Activated CD4-positive, alpha-beta T cell treated with anti-CD3 and anti-CD28 coated beads, Interleukin-2, amount 10 ng/mL, durations not matched to agents 24 days and 14 days (primary cell): ENCODE measurements at regions not wholly inside any gene's neighbourhood (a gene's known extent, or its start where the extent isn't known, plus 50 kb on each side); places are given as distances from the start of the nearest gene placed in this dataset.

ENCODE experiments used
- DNase-seq: peaks from one replicate; pipeline ENCODE4 v3.0.0; 2022
- H3K27ac Mint-ChIP-seq: one replicate; pipeline ENCODE4 v1.8.0; 2022; ENCODE audit warnings: mild to moderate bottlenecking, mixed read lengths
- H3K27me3 Mint-ChIP-seq: one replicate; pipeline ENCODE4 v1.8.0; 2022; ENCODE audit warnings: mixed read lengths
- H3K36me3 Mint-ChIP-seq: one replicate; pipeline ENCODE4 v1.8.0; 2022; ENCODE audit warnings: low read depth, mild to moderate bottlenecking, mixed read lengths
- H3K4me1 Mint-ChIP-seq: one replicate; pipeline ENCODE4 v1.8.0; 2021; ENCODE audit warnings: mixed read lengths
- H3K4me3 Mint-ChIP-seq: one replicate; pipeline ENCODE4 v1.8.0; 2022; ENCODE audit warnings: mild to moderate bottlenecking, moderate library complexity, mixed read lengths
- H3K9me3 Mint-ChIP-seq: one replicate; pipeline ENCODE4 v1.8.0; 2021; ENCODE audit warnings: mixed read lengths
- intact Hi-C: fragments of 100-400 bp; cut with micrococcal nuclease; formaldehyde crosslinking; loops from one replicate; pipeline ENCODE4 v1.15.1; 2023

- no peak overlapping the region for H3K27ac Mint-ChIP-seq
- intact Hi-C loops: no loop called here
Measured at GRCh38 chr1:221139991-221140390, 260.7 kb downstream of the HLX start.

GRCh38 chr1:221141096-221141495, 261.9 kb downstream of the HLX start:
- intact Hi-C loops: no loop called here
- Mint-ChIP-seq H3K27me3 (no peaks in the 10 kb centered on the region), H3K9me3 (peaks cover 8% of the 10 kb centered on the region), H3K36me3 (no peaks in the 10 kb centered on the region), H3K4me3 (no peak overlapping the region), H3K4me1 (no peaks in the 10 kb centered on the region), H3K27ac (no peak overlapping the region)
- no peak for DNase-seq

More at GRCh38 chr1:221139991-221140390, 260.7 kb downstream of the HLX start:
- Mint-ChIP-seq H3K4me1 (no peaks in the 10 kb centered on the region), H3K9me3 (peaks cover 8% of the 10 kb centered on the region), H3K27me3 (no peaks in the 10 kb centered on the region), H3K36me3 (no peaks in the 10 kb centered on the region), H3K4me3 (no peak overlapping the region)
- no peak for DNase-seq

- Mint-ChIP-seq H3K36me3 (no peaks in the 10 kb centered on the region), H3K27me3 (no peaks in the 10 kb centered on the region), H3K9me3 (peaks cover 8% of the 10 kb centered on the region), H3K27ac (no peak overlapping the region), H3K4me1 (no peaks in the 10 kb centered on the region), H3K4me3 (no peak overlapping the region)
- DNase-seq: no peak
- intact Hi-C loops: no loop called here
Measured at GRCh38 chr1:221141606-221142285, 262.5 kb downstream of the HLX start.

- Mint-ChIP-seq H3K36me3 (no peaks in the 10 kb centered on the region), H3K9me3 (no peaks in the 10 kb centered on the region), H3K27me3 (no peaks in the 10 kb centered on the region), H3K4me3 (no peak overlapping the region), H3K27ac (no peak overlapping the region), H3K4me1 (no peaks in the 10 kb centered on the region)
- no peak for DNase-seq
- intact Hi-C loops: no loop called here
Measured at GRCh38 chr1:221148660-221149059, 269.4 kb downstream of the HLX start.

GRCh38 chr1:221149111-221149510, 269.9 kb downstream of the HLX start:
- intact Hi-C loops: no loop called here
- no peaks in the 10 kb centered on the region for H3K9me3 Mint-ChIP-seq
- H3K27ac Mint-ChIP-seq: no peak overlapping the region
- H3K36me3 Mint-ChIP-seq: no peaks in the 10 kb centered on the region
- H3K27me3 Mint-ChIP-seq: no peaks in the 10 kb centered on the region
- no peaks in the 10 kb centered on the region for H3K4me1 Mint-ChIP-seq
- no peak for DNase-seq
- no peak overlapping the region for H3K4me3 Mint-ChIP-seq

- Mint-ChIP-seq H3K36me3 (no peaks in the 10 kb centered on the region), H3K27ac (no peak overlapping the region), H3K27me3 (no peaks in the 10 kb centered on the region), H3K4me3 (no peak overlapping the region), H3K4me1 (no peaks in the 10 kb centered on the region), H3K9me3 (no peaks in the 10 kb centered on the region)
- DNase-seq: no peak
- intact Hi-C loops: no loop called here
Measured at GRCh38 chr1:221149555-221150075, 270.4 kb downstream of the HLX start.

- no peaks in the 10 kb centered on the region for H3K27me3 Mint-ChIP-seq
- no peak overlapping the region for H3K27ac Mint-ChIP-seq
- H3K36me3 Mint-ChIP-seq: no peaks in the 10 kb centered on the region
- H3K4me3 Mint-ChIP-seq: no peak overlapping the region
- no peaks in the 10 kb centered on the region for H3K4me1 Mint-ChIP-seq
- intact Hi-C loops: no loop called here
- DNase-seq: no peak
- H3K9me3 Mint-ChIP-seq: no peaks in the 10 kb centered on the region
Measured at GRCh38 chr1:221150996-221151395, 271.8 kb downstream of the HLX start.

GRCh38 chr1:221154932-221155331, 275.7 kb downstream of the HLX start:
- DNase-seq: peak; percentile 24
- intact Hi-C loops: no loop called here
- no peak overlapping the region for H3K27ac Mint-ChIP-seq
- no peaks in the 10 kb centered on the region for H3K9me3 Mint-ChIP-seq
- H3K4me1 Mint-ChIP-seq: no peaks in the 10 kb centered on the region
- H3K4me3 Mint-ChIP-seq: no peak overlapping the region
- no peaks in the 10 kb centered on the region for H3K36me3 Mint-ChIP-seq
- H3K27me3 Mint-ChIP-seq: no peaks in the 10 kb centered on the region

- DNase-seq: no peak
- Mint-ChIP-seq H3K4me1 (no peaks in the 10 kb centered on the region), H3K27me3 (no peaks in the 10 kb centered on the region), H3K36me3 (no peaks in the 10 kb centered on the region), H3K4me3 (no peak overlapping the region), H3K27ac (no peak overlapping the region), H3K9me3 (no peaks in the 10 kb centered on the region)
- intact Hi-C loops: no loop called here
Measured at GRCh38 chr1:221157026-221157761, 278.0 kb downstream of the HLX start.

GRCh38 chr1:221159608-221160007, 280.4 kb downstream of the HLX start:
- Mint-ChIP-seq H3K4me1 (no peaks in the 10 kb centered on the region), H3K9me3 (no peaks in the 10 kb centered on the region), H3K4me3 (no peak overlapping the region), H3K36me3 (no peaks in the 10 kb centered on the region), H3K27me3 (no peaks in the 10 kb centered on the region), H3K27ac (no peak overlapping the region)
- no peak for DNase-seq
- intact Hi-C loops: no loop called here

GRCh38 chr1:221161571-221162041, 282.4 kb downstream of the HLX start:
- peak; percentile 9 for DNase-seq
- Mint-ChIP-seq H3K4me3 (no peak overlapping the region), H3K9me3 (peaks cover 3% of the 10 kb centered on the region), H3K4me1 (no peaks in the 10 kb centered on the region), H3K36me3 (no peaks in the 10 kb centered on the region), H3K27ac (no peak overlapping the region), H3K27me3 (peaks cover 1% of the 10 kb centered on the region)
- intact Hi-C loops: no loop called here

GRCh38 chr1:221162352-221162751, 283.1 kb downstream of the HLX start:
- H3K9me3 Mint-ChIP-seq: peaks cover 3% of the 10 kb centered on the region
- H3K4me1 Mint-ChIP-seq: no peaks in the 10 kb centered on the region
- H3K27me3 Mint-ChIP-seq: peaks cover 3% of the 10 kb centered on the region
- intact Hi-C loops: no loop called here
- no peaks in the 10 kb centered on the region for H3K36me3 Mint-ChIP-seq
- H3K27ac Mint-ChIP-seq: no peak overlapping the region
- no peak overlapping the region for H3K4me3 Mint-ChIP-seq
- peak; percentile 25 for DNase-seq

GRCh38 chr1:221162939-221163338, 283.7 kb downstream of the HLX start:
- Mint-ChIP-seq H3K27me3 (peaks cover 3% of the 10 kb centered on the region), H3K9me3 (peaks cover 3% of the 10 kb centered on the region)
- intact Hi-C loops: no loop called here

GRCh38 chr1:221164029-221164428, 284.8 kb downstream of the HLX start:
- H3K4me3 Mint-ChIP-seq: no peak overlapping the region
- intact Hi-C loops: no loop called here
- H3K4me1 Mint-ChIP-seq: no peaks in the 10 kb centered on the region
- H3K27ac Mint-ChIP-seq: no peak overlapping the region
- DNase-seq: no peak
- peaks cover 3% of the 10 kb centered on the region for H3K27me3 Mint-ChIP-seq
- H3K9me3 Mint-ChIP-seq: peaks cover 3% of the 10 kb centered on the region
- no peaks in the 10 kb centered on the region for H3K36me3 Mint-ChIP-seq

More at GRCh38 chr1:221162939-221163338, 283.7 kb downstream of the HLX start:
- H3K27ac Mint-ChIP-seq: no peak overlapping the region
- no peaks in the 10 kb centered on the region for H3K36me3 Mint-ChIP-seq
- no peak overlapping the region for H3K4me3 Mint-ChIP-seq
- DNase-seq: peak; percentile 8
- no peaks in the 10 kb centered on the region for H3K4me1 Mint-ChIP-seq
